Right atrium auricular region (tissue), 2 donors: ENCODE measurements at regions not wholly inside any gene's neighbourhood (a gene's known extent, or its start where the extent isn't known, plus 50 kb on each side); places are given as distances from the start of the nearest gene placed in this dataset.

Source experiments
- DNase-seq: peaks from one replicate; pipeline ENCODE4 v3.0.0-alpha.2; 2019; ENCODE audit warnings: low spot score
- H3K27ac ChIP-seq, 2 donors: fragments of 200-600 bp; sonication (generic); 1 replicate in 1 of 2; 2 replicates in 1 of 2; pipeline ENCODE4 v1.5.1; 2016 to 2019
- H3K27me3 ChIP-seq, 2 donors: fragments of 200-600 bp; sonication (generic); one replicate each; pipeline versions ENCODE4 v1.5.1 to v1.6.0; 2017 to 2019
- H3K36me3 ChIP-seq: fragments of 200-600 bp; sonication (generic); one replicate; pipeline ENCODE4 v1.5.1; 2016
- H3K4me1 ChIP-seq, 2 donors: fragments of 200-600 bp; sonication (generic); one replicate each; pipeline versions ENCODE4 v1.5.1 to v1.6.0; 2017 to 2019
- H3K4me3 ChIP-seq, 2 donors: fragments of 200-600 bp; sonication (generic); 1 replicate in 1 of 2; 2 replicates in 1 of 2; pipeline ENCODE4 v1.5.1; 2017 to 2019; ENCODE audit warnings: mild to moderate bottlenecking in 1 of 2, moderate library complexity in 1 of 2
- H3K9me3 ChIP-seq, 2 donors: fragments of 200-600 bp; sonication (generic); one replicate each; pipeline ENCODE4 v1.5.1; 2019
- TF ChIP-seq, protein P1 (sequence below), 2 donors: fragments of 200-600 bp; sonication (generic); IDR thresholded peaks; one replicate each; pipeline ENCODE4 v1.5.1; 2019; ENCODE audit warnings: antibody characterized with exemption in 2 of 2

DNA sequence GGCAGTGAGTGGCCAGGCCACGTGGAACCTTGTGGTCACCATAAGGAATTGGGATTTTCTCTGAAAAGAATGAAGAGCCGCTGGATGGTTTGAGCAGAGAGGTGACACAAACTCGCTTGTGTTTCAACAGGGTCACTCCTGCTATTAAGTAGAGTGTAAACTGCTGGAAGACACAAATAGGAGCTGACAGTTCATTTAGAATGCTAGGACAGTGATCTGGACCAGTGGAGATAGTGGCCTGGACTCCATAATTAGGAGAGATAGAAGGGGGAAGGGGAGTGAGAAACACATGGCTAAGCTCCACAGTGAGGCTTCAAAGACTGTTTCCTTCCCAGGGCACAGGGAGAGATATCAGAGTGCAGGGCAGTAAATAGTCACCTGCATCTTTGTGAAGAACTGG lies 381.1 kb upstream of the ST6GAL2 start:
- no peak overlapping the region for H3K4me3 ChIP-seq
- no peak overlapping the region for H3K27ac ChIP-seq
- no peaks in the 10 kb centered on the region for H3K27me3 ChIP-seq
- no peak for DNase-seq
- H3K9me3 ChIP-seq: no peaks in the 10 kb centered on the region
- no peaks in the 10 kb centered on the region for H3K36me3 ChIP-seq
- TF ChIP-seq, protein P1, sequence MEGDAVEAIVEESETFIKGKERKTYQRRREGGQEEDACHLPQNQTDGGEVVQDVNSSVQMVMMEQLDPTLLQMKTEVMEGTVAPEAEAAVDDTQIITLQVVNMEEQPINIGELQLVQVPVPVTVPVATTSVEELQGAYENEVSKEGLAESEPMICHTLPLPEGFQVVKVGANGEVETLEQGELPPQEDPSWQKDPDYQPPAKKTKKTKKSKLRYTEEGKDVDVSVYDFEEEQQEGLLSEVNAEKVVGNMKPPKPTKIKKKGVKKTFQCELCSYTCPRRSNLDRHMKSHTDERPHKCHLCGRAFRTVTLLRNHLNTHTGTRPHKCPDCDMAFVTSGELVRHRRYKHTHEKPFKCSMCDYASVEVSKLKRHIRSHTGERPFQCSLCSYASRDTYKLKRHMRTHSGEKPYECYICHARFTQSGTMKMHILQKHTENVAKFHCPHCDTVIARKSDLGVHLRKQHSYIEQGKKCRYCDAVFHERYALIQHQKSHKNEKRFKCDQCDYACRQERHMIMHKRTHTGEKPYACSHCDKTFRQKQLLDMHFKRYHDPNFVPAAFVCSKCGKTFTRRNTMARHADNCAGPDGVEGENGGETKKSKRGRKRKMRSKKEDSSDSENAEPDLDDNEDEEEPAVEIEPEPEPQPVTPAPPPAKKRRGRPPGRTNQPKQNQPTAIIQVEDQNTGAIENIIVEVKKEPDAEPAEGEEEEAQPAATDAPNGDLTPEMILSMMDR (IDR thresholded peaks at IDR 0.05): no peak
- no peaks in the 10 kb centered on the region for H3K4me1 ChIP-seq

DNA sequence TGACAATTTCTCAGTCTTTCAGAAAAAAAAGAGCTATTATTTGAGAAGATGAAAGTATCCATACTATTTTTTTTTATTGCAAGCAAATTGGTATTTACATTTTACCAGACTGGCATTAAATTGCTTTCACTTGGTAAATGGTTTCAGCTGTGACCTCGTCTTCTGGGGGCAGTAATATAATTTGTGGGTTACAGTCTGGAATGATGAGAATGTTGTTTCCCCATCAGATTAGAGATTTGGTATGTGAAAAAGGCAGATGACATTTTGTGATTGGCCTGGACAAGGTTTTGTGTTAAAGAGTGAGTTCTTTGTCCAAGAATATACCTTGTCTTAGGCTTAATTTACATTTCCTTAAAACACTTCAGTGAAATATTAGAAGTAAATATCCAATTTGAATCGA lies 390.1 kb upstream of the ST6GAL2 start:
- H3K9me3 ChIP-seq: no peaks in the 10 kb centered on the region
- H3K27me3 ChIP-seq: no peaks in the 10 kb centered on the region
- TF ChIP-seq, protein P1 (IDR thresholded peaks at IDR 0.05): no peak
- H3K36me3 ChIP-seq: no peaks in the 10 kb centered on the region
- no peak for DNase-seq
- H3K4me1 ChIP-seq: no peaks in the 10 kb centered on the region
- H3K27ac ChIP-seq: no peak overlapping the region
- H3K4me3 ChIP-seq: no peak overlapping the region

DNA sequence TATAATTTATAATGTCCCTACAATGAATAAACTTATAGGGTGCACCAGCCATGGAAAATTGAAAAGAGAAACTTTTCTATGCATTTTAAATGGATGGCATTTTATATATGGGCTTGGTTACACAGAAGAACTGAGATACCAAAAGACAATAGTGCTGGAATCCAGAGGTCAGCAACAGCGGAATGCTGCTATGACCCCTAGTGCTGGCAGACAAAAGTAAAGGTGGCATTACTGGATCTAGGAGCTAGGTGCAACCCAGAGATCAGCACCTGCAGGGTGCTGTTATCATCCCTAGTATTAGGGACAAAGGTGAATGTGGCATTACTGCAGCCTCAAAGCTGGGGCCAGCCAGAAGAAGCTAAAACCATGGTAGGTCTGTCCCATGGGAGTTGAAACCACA lies 392.7 kb upstream of the ST6GAL2 start:
- H3K27ac ChIP-seq: no peak overlapping the region
- H3K4me3 ChIP-seq: no peak overlapping the region
- no peak for DNase-seq
- no peaks in the 10 kb centered on the region for H3K27me3 ChIP-seq
- no peaks in the 10 kb centered on the region for H3K36me3 ChIP-seq
- no peaks in the 10 kb centered on the region for H3K9me3 ChIP-seq
- TF ChIP-seq, protein P1 (IDR thresholded peaks at IDR 0.05): no peak
- H3K4me1 ChIP-seq: no peaks in the 10 kb centered on the region

DNA sequence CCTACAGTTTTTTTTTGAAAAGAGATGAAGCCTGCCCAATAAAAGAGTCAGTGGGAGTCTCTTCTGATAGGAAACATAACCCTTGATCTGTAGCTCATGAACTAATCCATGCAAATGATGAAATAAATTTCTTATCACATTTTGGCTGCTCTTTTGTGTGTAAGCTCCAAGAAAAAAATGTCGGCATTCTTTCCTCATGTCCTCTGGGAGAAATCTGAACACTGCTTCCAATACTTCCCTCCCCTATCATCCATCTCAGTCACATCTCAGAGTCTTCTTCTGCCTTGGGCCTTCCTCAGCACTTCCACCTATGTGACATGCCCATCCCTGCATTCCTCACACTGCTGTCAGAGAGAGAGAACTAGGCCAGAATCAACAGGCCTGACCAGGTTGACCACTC lies 395.7 kb upstream of the ST6GAL2 start:
- H3K9me3 ChIP-seq: no peaks in the 10 kb centered on the region
- TF ChIP-seq, protein P1 (IDR thresholded peaks at IDR 0.05): no peak
- DNase-seq: no peak
- H3K36me3 ChIP-seq: no peaks in the 10 kb centered on the region
- H3K4me1 ChIP-seq: no peaks in the 10 kb centered on the region
- no peak overlapping the region for H3K4me3 ChIP-seq
- H3K27me3 ChIP-seq: no peaks in the 10 kb centered on the region
- H3K27ac ChIP-seq: no peak overlapping the region

DNA sequence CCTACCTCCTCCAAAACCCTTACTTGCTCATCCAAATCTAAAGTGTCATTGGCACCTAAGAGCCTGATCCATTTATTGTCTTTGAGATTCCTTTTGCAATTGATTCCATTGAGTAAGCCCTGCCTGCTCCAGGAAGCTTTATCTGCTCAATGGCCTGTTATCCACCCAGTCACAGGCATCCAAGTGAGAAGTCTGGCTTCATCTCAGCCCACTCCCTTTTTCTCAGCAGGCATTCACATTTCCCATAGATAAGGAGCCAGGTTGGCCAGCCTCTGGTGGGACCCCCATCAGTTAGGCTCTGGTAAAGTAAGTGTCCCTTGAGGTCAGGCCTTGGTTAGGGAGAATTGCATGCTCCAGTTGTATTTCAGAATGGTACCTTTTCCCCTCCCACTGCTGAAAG lies 396.2 kb upstream of the ST6GAL2 start:
- TF ChIP-seq, protein P1 (IDR thresholded peaks at IDR 0.05): no peak
- Histone ChIP-seq H3K27me3 (no peaks in the 10 kb centered on the region), H3K4me1 (no peaks in the 10 kb centered on the region), H3K9me3 (no peaks in the 10 kb centered on the region), H3K4me3 (no peak overlapping the region), H3K36me3 (no peaks in the 10 kb centered on the region), H3K27ac (no peak overlapping the region)
- DNase-seq: no peak

DNA sequence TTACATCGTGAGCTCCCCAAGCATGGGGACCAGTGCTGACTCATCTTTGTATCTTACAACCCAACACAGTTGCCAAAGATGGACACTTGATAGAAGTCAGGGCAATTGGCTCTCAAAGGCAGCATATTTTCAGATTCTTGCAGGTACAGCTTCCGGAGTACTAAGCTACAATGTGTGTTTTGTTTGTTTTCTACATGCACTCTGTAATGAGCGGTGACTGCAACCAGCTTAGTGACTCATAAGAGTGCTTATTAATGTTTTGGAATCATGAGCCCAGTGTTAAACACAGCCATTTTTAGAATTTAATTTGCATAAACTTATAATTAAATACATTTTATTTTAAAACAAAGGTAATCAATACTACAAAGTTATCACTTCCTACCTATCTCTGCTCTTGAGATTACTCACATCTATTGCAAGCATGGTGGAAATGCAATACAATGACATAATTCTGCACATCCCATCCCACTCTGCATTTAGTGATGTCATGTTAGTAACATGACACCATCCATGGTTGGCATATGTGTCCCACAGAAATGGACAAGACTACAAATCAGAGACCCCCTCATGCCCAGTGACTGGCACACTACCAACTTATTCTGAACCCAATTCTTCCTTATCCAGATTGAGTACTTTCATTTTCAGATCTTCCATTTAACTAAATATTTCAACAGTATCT lies 399.8 kb upstream of the ST6GAL2 start:
- DNase-seq: no peak
- Histone ChIP-seq H3K9me3 (no peaks in the 10 kb centered on the region), H3K36me3 (no peaks in the 10 kb centered on the region), H3K27ac (no peak overlapping the region), H3K27me3 (no peaks in the 10 kb centered on the region), H3K4me3 (no peak overlapping the region), H3K4me1 (no peaks in the 10 kb centered on the region)
- TF ChIP-seq, protein P1 (IDR thresholded peaks at IDR 0.05): no peak
